Muscle of arm (tissue), 1 donor: ENCODE measurements at regions not wholly inside any gene's neighbourhood (a gene's known extent, or its start where the extent isn't known, plus 50 kb on each side); places are given as distances from the start of the nearest gene placed in this dataset.

ENCODE experiments used
- DNase-seq: peaks from one replicate; pipeline ENCODE4 v3.0.0-alpha.2; 2013

GRCh38 chr10:124265391-124265745 lies 153.4 kb downstream of the OAT start:
- DNase-seq = no peak

GRCh38 chr10:124264711-124265390 lies 153.9 kb downstream of the OAT start:
- DNase-seq = no peak

GRCh38 chr10:124264271-124264670 lies 154.5 kb downstream of the OAT start:
- DNase-seq = no peak

- DNase-seq = no peak
Measured at GRCh38 chr10:124263726-124264125, 155.0 kb downstream of the OAT start.

- DNase-seq = no peak
Measured at GRCh38 chr10:124262971-124263370, 155.8 kb downstream of the OAT start.

GRCh38 chr10:124262234-124262865 lies 156.4 kb downstream of the OAT start:
- no peak for DNase-seq

- DNase-seq = no peak
Measured at GRCh38 chr10:124259139-124259825, 159.4 kb downstream of the OAT start.

- no peak for DNase-seq
Measured at GRCh38 chr10:124257781-124258180, 160.9 kb downstream of the OAT start.

- no peak for DNase-seq
Measured at GRCh38 chr10:124256151-124256550, 162.6 kb downstream of the OAT start.

GRCh38 chr10:124255556-124255955 lies 162.2 kb upstream of the CHST15 start:
- no peak for DNase-seq

- no peak for DNase-seq
Measured at GRCh38 chr10:124254490-124254889, 161.1 kb upstream of the CHST15 start.

GRCh38 chr10:124253006-124253405 lies 159.6 kb upstream of the CHST15 start:
- no peak for DNase-seq

- DNase-seq = no peak
Measured at GRCh38 chr10:124252097-124252715, 158.8 kb upstream of the CHST15 start.

- DNase-seq = no peak
Measured at GRCh38 chr10:124251317-124252065, 158.1 kb upstream of the CHST15 start.

GRCh38 chr10:124250506-124250905 lies 157.1 kb upstream of the CHST15 start:
- no peak for DNase-seq

GRCh38 chr10:124249812-124250432 lies 156.5 kb upstream of the CHST15 start:
- DNase-seq = no peak

- DNase-seq = no peak
Measured at GRCh38 chr10:124249196-124249595, 155.8 kb upstream of the CHST15 start.

GRCh38 chr10:124248056-124249045 lies 155.0 kb upstream of the CHST15 start:
- DNase-seq = no peak

GRCh38 chr10:124245806-124246440 lies 152.5 kb upstream of the CHST15 start:
- DNase-seq = no peak

GRCh38 chr10:124245191-124245590 lies 151.8 kb upstream of the CHST15 start:
- DNase-seq = no peak
